ENCODE measurements at regions not wholly inside any gene's neighbourhood (a gene's known extent, or its start where the extent isn't known, plus 50 kb on each side); places are given as distances from the start of the nearest gene placed in this dataset.

DNA sequence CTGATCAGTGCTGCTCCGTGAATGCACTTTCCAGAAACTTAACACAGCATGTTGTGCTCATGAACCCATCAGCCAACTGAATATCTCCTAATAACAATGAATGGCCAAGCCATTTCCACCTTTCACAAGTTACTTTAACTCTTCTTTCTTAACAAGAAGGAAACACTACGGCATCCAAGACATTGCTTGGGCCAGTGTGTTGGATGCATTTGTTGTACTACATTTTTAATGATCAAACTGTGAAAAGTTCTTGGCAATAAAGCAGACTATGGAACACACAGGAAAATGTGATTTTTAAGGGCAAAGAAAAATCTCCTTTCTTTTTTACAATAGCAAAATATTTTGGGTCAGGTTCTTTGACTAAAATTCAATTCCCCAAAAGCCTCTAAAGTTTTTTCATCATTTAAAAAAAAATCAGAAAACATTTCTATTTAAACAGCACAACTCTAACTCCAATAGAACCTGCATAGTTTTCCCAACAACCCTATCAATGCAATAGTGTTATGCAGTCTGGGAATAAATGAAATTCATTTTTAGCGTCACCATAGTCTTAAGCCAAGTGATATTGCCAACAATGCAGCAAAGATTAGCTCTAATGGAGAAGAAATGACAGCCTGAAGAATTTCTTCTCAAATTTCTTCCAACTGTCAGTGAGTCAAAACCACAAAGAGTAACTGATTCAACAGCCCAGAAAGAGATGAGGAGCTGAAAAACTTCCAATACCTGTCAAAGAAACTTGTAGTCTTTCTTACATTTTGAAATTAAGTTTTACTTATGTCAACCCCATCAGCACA lies 50.7 kb upstream of the PTPRR start:
- H2BK120ac ChIP-seq (ENCODE audit: low read depth, low read length), result no peak overlapping the region
- no peak overlapping the region for H3K27ac ChIP-seq (ENCODE audit: insufficient read depth, low read length)
- ChIA-PET CTCF (no interaction called here), POLR2A (ENCODE audit: unreplicated experiment) (no interaction called here)
- H3K4me2 ChIP-seq (ENCODE audit: low read depth, low read length), result no peak overlapping the region
- no peak overlapping the region for H3K23ac ChIP-seq (ENCODE audit: low read depth, low read length)
- no peak overlapping the region for H2BK15ac ChIP-seq (ENCODE audit: low read depth, low read length)
- H4K5ac ChIP-seq (ENCODE audit: low read depth, low read length), result no peak overlapping the region
- H3K9me3 ChIP-seq (ENCODE audit: control insufficient read depth, insufficient read depth, low read length), result no peaks in the 10 kb centered on the region
- H2AK9ac ChIP-seq (replicated peaks; ENCODE audit: low read depth, low read length, poor library complexity), result no peak overlapping the region
- H3K9ac ChIP-seq (ENCODE audit: low read depth, low read length), result no peak overlapping the region
- in situ Hi-C loops (cut with MboI; ENCODE audit: low sequenced_read_pairs) (no loop called here), dilution Hi-C loops (cut with HindIII; ENCODE audit: low sequenced_read_pairs, unreplicated experiment) (no loop called here), intact Hi-C loops (cut with micrococcal nuclease) (no loop called here)
- no peak overlapping the region for H3K14ac ChIP-seq (replicated peaks; ENCODE audit: low read depth, low read length)
- TF ChIP-seq RCOR1 (IDR thresholded peaks at IDR 0.05; ENCODE audit: insufficient replicate concordance, low read length) (no peak), BHLHE40 (IDR thresholded peaks at IDR 0.05; ENCODE audit: low read depth, low read length) (no peak), CHD1 (IDR thresholded peaks at IDR 0.05; ENCODE audit: low read depth, low read length) (no peak), POLR2A (IDR thresholded peaks at IDR 0.05; ENCODE audit: low read depth, low read length) (no peak), MAZ (IDR thresholded peaks at IDR 0.05; ENCODE audit: borderline replicate concordance, low read depth, low read length) (no peak), FOS (IDR thresholded peaks at IDR 0.05; ENCODE audit: low read depth, low read length) (no peak), RAD21 (IDR thresholded peaks at IDR 0.05; ENCODE audit: low read length) (no peak), SMC3 (IDR thresholded peaks at IDR 0.05; ENCODE audit: low read depth, low read length) (no peak), RFX5 (IDR thresholded peaks at IDR 0.05; ENCODE audit: low read depth, low read length) (no peak), MAFK (IDR thresholded peaks at IDR 0.05; ENCODE audit: low read depth, low read length) (no peak), NFE2L2 (IDR thresholded peaks at IDR 0.05; ENCODE audit: low read depth, low read length) (no peak), CEBPB (IDR thresholded peaks at IDR 0.05; ENCODE audit: low read depth, low read length) (no peak), MXI1 (IDR thresholded peaks at IDR 0.05; ENCODE audit: borderline replicate concordance, low read depth, low read length) (no peak)
- TF ChIP-seq, protein P1, sequence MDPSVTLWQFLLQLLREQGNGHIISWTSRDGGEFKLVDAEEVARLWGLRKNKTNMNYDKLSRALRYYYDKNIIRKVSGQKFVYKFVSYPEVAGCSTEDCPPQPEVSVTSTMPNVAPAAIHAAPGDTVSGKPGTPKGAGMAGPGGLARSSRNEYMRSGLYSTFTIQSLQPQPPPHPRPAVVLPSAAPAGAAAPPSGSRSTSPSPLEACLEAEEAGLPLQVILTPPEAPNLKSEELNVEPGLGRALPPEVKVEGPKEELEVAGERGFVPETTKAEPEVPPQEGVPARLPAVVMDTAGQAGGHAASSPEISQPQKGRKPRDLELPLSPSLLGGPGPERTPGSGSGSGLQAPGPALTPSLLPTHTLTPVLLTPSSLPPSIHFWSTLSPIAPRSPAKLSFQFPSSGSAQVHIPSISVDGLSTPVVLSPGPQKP (IDR thresholded peaks at IDR 0.05; ENCODE audit: borderline replicate concordance, low read depth, low read length), result no peak
- TF ChIP-seq, protein P2, sequence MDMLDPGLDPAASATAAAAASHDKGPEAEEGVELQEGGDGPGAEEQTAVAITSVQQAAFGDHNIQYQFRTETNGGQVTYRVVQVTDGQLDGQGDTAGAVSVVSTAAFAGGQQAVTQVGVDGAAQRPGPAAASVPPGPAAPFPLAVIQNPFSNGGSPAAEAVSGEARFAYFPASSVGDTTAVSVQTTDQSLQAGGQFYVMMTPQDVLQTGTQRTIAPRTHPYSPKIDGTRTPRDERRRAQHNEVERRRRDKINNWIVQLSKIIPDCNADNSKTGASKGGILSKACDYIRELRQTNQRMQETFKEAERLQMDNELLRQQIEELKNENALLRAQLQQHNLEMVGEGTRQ (IDR thresholded peaks at IDR 0.05; ENCODE audit: low read depth, low read length), result no peak
- TF ChIP-seq, protein P3, sequence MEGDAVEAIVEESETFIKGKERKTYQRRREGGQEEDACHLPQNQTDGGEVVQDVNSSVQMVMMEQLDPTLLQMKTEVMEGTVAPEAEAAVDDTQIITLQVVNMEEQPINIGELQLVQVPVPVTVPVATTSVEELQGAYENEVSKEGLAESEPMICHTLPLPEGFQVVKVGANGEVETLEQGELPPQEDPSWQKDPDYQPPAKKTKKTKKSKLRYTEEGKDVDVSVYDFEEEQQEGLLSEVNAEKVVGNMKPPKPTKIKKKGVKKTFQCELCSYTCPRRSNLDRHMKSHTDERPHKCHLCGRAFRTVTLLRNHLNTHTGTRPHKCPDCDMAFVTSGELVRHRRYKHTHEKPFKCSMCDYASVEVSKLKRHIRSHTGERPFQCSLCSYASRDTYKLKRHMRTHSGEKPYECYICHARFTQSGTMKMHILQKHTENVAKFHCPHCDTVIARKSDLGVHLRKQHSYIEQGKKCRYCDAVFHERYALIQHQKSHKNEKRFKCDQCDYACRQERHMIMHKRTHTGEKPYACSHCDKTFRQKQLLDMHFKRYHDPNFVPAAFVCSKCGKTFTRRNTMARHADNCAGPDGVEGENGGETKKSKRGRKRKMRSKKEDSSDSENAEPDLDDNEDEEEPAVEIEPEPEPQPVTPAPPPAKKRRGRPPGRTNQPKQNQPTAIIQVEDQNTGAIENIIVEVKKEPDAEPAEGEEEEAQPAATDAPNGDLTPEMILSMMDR (conservative IDR thresholded peaks at IDR 0.05; ENCODE audit: low read depth, low read length), result no peak
- H3K36me3 ChIP-seq (ENCODE audit: control insufficient read depth, insufficient read depth, low read length), result no peaks in the 10 kb centered on the region
- no peak overlapping the region for H3K4ac ChIP-seq (ENCODE audit: low read depth, low read length)
- H2AFZ ChIP-seq (replicated peaks; ENCODE audit: low read length, poor library complexity), result no peak overlapping the region
- no peak overlapping the region for H4K91ac ChIP-seq (ENCODE audit: insufficient read depth, low read depth, low read length)
- no peaks in the 10 kb centered on the region for H4K20me1 ChIP-seq (ENCODE audit: insufficient read depth, low read length)
- H3K18ac ChIP-seq (ENCODE audit: low read depth, low read length), result no peak overlapping the region
- no peak for DNase-seq
- H2BK5ac ChIP-seq (ENCODE audit: low read depth, low read length, poor library complexity, severe bottlenecking), result no peak overlapping the region
- H3K4me3 ChIP-seq (ENCODE audit: insufficient read depth, low read depth, low read length), result no peak overlapping the region
- H2AK5ac ChIP-seq (ENCODE audit: low read depth, low read length), result no peak overlapping the region
- H2BK20ac ChIP-seq (ENCODE audit: low read depth, low read length), result no peak overlapping the region
- H3K4me1 ChIP-seq (ENCODE audit: control insufficient read depth, insufficient read depth, low read length), result no peaks in the 10 kb centered on the region
- no peaks in the 10 kb centered on the region for H3K27me3 ChIP-seq (ENCODE audit: control insufficient read depth, insufficient read depth, low read length)
- ATAC-seq (ENCODE audit: low read depth), result no peak
- H4K8ac ChIP-seq (ENCODE audit: low read depth in 2 of 2, low read length in 2 of 2), result no peak overlapping the region
- BruUV-seq (replicated peaks), result no TSS peak
- 50% methylated on average over 1 of the region's 3 CpGs; no CpG with 5 or more reads in 1 of the 2 experiments for WGBS, 2 experiments (ENCODE audit: extremely low coverage in 2 of 2, insufficient read length in 1 of 2)
- H3K56ac ChIP-seq (ENCODE audit: extremely low read depth, insufficient read depth, low read length), result no peak overlapping the region
- no peaks in the 10 kb centered on the region for H3K9me1 ChIP-seq (ENCODE audit: insufficient read depth, low read length)
- H3K79me1 ChIP-seq (ENCODE audit: low read depth in 1 of 2, low read length in 2 of 2), result no peaks in the 10 kb centered on the region

Data from IMR-90 (cell line).